Activated naive CD4-positive, alpha-beta T cell treated with Interleukin-2 at 50 U/mL for 16 hours (primary cell): ENCODE measurements at regions not wholly inside any gene's neighbourhood (a gene's known extent, or its start where the extent isn't known, plus 50 kb on each side); places are given as distances from the start of the nearest gene placed in this dataset.
"Not testable (repeated sequence)": the region's sequence is repeated elsewhere in the genome, so short reads cannot be mapped to it uniquely, and the experiment has no call there.

ENCODE experiments used
- DNase-seq: peaks from one replicate; pipeline ENCODE4 v3.0.0-alpha.2; 2020

- no peak for DNase-seq
These were observed 114.3 kb downstream of the DLEU7 start for GRCh38 chr13:50729177-50729576.

GRCh38 chr13:50730496-50731351, 112.8 kb downstream of the DLEU7 start:
- DNase-seq = no peak

DNA sequence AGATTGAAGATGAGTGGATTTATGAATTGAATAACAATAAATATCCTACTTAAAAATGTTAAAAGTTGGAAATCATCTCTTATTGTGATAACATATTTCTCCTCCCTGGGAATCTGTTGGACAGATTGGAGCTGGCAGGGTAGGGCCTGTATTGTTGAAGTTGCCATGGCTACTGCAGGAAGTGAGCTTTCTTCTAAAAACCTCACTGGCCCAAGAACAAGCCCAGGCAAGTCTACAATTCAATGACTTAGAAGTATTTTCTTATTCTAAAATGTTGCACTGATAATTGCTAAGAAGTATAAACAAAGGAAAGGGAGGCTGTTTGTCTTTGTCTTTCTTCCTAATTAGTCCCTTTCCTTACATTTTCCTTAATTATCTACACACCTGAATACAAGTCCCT, 112.1 kb downstream of the DLEU7 start:
- DNase-seq = no peak

GRCh38 chr13:50732712-50733111, 110.8 kb downstream of the DLEU7 start:
- no peak for DNase-seq

GRCh38 chr13:50733392-50733791, 110.1 kb downstream of the DLEU7 start:
- no peak for DNase-seq

DNA sequence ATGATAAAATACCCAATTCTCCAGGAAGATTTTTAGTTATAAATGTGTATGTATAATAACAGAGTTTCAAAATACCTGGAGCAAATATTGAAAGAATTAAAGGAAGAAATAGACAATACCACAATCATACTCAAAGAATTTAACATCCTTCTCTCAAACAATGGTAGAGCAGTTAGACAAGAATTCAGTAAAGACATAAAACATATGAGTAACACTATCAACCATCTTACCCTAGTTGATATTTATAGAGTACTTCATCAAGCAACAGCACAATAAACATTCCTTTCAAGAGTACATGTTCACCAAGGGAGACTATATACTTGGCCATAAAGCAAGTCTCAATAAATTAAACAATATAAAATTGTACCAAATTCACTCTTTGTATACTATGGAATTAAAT, 108.4 kb downstream of the DLEU7 start:
- no peak for DNase-seq

GRCh38 chr13:50740052-50740741, 103.3 kb downstream of the DLEU7 start:
- DNase-seq = no peak

DNA sequence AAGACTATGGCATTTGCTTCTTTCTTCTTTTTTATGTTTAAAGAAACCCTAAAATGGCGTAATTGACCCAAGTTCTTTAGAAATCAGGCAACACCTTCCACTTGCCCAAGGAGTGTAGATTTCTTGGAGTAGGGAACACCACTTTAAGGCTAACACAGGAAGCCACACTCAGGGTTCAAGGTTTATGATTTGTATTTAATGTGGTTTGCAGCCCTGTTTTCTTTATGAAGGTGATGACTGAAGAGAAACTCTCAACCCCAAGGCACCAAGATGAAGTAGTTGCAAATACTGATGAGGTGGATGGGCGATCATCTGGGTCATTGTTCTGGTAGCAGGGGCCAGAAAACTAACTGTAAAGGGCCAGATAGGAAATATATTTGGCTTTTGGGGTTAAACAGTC, 101.1 kb downstream of the DLEU7 start:
- DNase-seq = no peak

DNA sequence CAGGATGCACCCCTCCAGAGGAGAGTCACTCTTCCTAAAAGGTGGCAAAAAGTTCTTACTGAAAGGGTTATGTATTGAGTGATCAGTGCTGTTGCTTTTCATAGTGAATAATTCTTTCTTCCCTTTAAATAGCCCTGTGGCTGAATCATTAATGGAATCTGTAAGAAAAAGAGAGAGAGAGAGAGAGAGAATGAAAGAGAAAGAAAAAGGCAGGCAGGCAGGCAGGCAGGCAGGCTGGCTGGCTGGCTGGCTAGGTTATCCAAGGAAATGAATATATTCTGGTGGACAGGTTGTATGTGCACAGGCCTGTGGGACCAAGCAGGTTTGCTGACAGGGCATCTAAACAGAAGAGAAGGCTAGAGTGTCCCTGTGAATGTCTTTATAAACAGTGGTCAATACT, 100.5 kb downstream of the DLEU7 start:
- DNase-seq = no peak

- no peak for DNase-seq
These were observed 99.3 kb downstream of the DLEU7 start for GRCh38 chr13:50744116-50744660.

DNA sequence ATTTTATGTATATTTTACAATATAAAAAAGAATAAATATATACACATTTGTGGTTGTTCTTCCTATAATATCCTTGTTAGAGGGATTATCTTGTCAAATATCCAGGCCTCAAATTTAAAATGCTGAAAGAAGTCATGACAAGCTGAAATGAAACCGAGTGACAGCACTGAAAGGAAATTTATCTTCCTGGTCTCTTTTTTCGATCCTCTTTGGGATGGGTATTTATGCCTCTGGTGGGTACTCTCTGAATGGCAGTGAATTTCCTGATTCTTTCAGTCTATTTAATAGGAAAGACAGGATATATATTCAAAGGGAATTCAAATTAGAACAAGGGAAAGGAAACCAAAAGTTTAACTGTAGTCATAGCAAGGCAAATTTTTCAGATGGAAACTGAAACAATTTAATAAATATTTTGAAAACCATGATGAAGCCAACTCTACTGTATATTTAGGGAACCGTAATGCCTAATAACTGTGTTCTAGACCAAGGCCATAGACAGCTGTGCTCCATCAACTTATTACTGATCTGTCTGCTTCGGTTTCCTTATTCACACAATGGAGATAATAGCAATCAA, 97.9 kb downstream of the DLEU7 start:
- no peak for DNase-seq

GRCh38 chr13:50747737-50748350, 95.6 kb downstream of the DLEU7 start:
- DNase-seq = no peak

DNA sequence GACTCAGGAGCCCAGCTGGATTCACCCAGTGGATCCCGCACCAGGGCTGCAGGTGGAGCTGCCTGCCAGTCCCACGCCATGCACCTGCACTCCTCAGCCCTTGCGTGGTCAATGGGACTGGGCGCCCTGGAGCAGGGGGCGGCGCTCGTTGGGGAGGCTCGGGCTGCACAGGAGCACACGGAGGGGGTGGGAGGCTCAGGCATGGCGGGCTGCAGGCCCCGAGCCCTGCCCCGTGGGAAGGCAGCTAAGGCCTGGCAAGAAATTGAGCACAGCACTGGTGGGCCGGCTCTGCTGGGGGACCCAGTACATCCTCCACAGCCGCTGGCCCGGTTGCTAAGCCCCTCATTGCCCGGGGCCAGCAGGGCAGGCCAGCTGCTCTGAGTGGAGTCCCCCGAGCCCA, 90.3 kb downstream of the DLEU7 start:
- not testable (repeated sequence) for DNase-seq

- not testable (repeated sequence) for DNase-seq
These were observed 87.4 kb downstream of the DLEU7 start for GRCh38 chr13:50755862-50756685.

DNA sequence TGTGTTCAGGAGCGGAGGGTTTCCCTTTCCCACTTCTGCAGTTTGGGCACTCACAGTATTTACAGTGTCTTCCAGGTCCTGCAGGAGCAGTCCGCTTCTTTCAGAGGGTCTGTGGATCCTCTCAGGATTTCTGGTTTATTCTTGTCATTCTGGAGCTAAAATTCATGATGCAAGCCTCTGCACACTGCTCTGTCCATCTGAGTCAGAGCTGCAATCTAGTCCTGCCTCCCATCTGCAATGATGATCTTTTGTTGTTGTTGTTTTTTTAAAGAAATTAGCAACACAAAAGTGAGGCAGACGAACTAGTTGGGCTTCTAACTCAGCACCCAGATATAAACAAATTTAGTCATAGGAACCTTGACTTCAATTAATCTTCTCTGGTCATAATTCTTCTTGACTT, 86.5 kb downstream of the DLEU7 start:
- no peak for DNase-seq

DNA sequence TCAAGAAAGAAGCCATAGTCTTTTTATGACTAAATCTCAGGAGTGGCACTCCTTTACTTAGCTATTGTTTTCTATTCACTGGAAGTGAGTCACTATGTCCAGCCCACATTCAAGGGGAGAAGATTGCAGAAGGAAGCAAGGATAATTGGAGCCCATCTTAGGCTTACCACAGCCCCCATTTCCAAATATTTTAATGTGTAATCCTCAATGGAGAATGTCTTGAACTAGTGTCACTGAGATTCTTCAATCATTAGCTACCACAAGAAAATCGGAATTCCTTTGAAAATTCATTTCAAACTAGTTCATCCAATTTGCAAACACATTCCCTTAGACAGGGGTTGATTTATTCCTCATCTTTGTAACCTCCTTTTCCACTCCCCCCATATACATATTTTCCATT, 84.7 kb downstream of the DLEU7 start:
- no peak for DNase-seq

GRCh38 chr13:50760751-50761150, 82.7 kb downstream of the DLEU7 start:
- no peak for DNase-seq

- no peak for DNase-seq
These were observed 82.1 kb downstream of the DLEU7 start for GRCh38 chr13:50761406-50761805.

GRCh38 chr13:50762969-50763567, 80.4 kb downstream of the DLEU7 start:
- no peak for DNase-seq

DNA sequence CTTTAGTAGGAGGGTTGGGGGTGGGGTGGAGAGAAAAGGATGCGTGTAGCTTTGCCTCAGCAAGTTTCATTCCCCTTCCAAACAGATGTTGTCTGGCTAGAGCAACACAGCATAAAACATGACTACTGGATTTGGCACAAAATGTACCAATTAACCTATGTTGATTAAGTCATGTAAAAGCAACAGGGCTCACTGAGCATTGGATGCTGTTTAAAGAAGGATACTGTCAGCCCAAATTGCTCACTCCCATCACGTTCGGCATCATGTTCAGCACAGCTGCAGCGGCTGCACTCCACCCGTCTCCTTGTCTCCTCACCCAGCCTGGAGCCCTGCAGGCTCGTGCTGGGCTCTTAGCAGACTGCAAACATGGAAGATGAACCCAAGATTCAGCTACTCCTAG, 77.5 kb downstream of the DLEU7 start:
- DNase-seq = no peak

- DNase-seq = no peak
These were observed 76.8 kb downstream of the DLEU7 start for GRCh38 chr13:50766695-50767094.

DNA sequence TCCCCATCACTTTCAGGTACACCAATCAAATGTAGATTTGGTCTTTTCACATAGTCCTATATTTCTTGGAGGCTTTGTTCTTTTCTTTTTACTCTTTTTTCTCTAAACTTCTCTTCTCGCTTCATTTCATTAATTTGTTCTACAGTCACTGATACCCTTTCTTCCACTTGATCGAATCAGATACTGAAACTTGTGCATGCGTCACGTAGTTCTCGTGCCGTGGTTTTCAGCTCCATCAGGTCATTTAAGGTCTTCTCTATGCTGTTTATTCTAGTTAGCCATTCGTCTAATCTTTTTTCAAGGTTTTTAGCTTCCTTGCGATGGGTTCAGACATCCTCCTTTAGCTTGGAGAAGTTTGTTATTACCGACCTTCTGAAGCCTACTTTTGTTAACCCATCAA, 70.6 kb downstream of the DLEU7 start:
- not testable (repeated sequence) for DNase-seq
